ENCODE measurements at regions not wholly inside any gene's neighbourhood (a gene's known extent, or its start where the extent isn't known, plus 50 kb on each side); places are given as distances from the start of the nearest gene placed in this dataset.

GRCh38 chr2:16115881-16116830, 175.8 kb downstream of the MYCN start:
- Histone ChIP-seq H3K9me3 (ENCODE audit: control insufficient read depth in 4 of 4, low read length in 3 of 4) (no peaks in the 10 kb centered on the region), H3K27ac (ENCODE audit: low read depth in 1 of 2, low read length in 2 of 2) (no peak overlapping the region), H3K4me1 (ENCODE audit: control insufficient read depth in 4 of 4, insufficient read depth in 4 of 4, low read length in 3 of 4) (peaks cover 0 to 12% (median 4%) of the 10 kb centered on the region in 4 donors), H3K27me3 (ENCODE audit: control insufficient read depth in 4 of 4, insufficient read depth in 4 of 4, low read length in 3 of 4) (no peaks in the 10 kb centered on the region), H3K4me3 (ENCODE audit: low read depth in 1 of 3, low read length in 3 of 3) (no peak overlapping the region), H3K9ac (ENCODE audit: low read depth in 1 of 2, low read length in 2 of 2) (no peak overlapping the region), H3K36me3 (ENCODE audit: control insufficient read depth in 4 of 4, insufficient read depth in 3 of 4, low read depth in 1 of 4, low read length in 3 of 4) (no peaks in the 10 kb centered on the region)
- no peak for DNase-seq (ENCODE audit: low spot score)
- no peak for TF ChIP-seq NR2F2 (IDR thresholded peaks at IDR 0.05)
- no peak for TF ChIP-seq FOXA1 (IDR thresholded peaks at IDR 0.05)
- WGBS = 94% methylated on average over 7 of the region's 7 CpGs

GRCh38 chr2:16115291-16115690, 174.9 kb downstream of the MYCN start:
- Histone ChIP-seq H3K27me3 (ENCODE audit: control insufficient read depth in 4 of 4, insufficient read depth in 4 of 4, low read length in 3 of 4) (no peaks in the 10 kb centered on the region), H3K27ac (ENCODE audit: low read depth in 1 of 2, low read length in 2 of 2) (no peak overlapping the region), H3K4me3 (ENCODE audit: low read depth in 1 of 3, low read length in 3 of 3) (no peak overlapping the region), H3K9ac (ENCODE audit: low read depth in 1 of 2, low read length in 2 of 2) (no peak overlapping the region), H3K9me3 (ENCODE audit: control insufficient read depth in 4 of 4, low read length in 3 of 4) (no peaks in the 10 kb centered on the region), H3K4me1 (ENCODE audit: control insufficient read depth in 4 of 4, insufficient read depth in 4 of 4, low read length in 3 of 4) (peaks cover 0 to 12% (median 4%) of the 10 kb centered on the region in 4 donors), H3K36me3 (ENCODE audit: control insufficient read depth in 4 of 4, insufficient read depth in 3 of 4, low read depth in 1 of 4, low read length in 3 of 4) (no peaks in the 10 kb centered on the region)
- no peak for DNase-seq (ENCODE audit: low spot score)
- no peak for TF ChIP-seq FOXA2 (IDR thresholded peaks at IDR 0.05)
- TF ChIP-seq RXRA (IDR thresholded peaks at IDR 0.05) = no peak
- no peak for TF ChIP-seq EGR1 (IDR thresholded peaks at IDR 0.05; ENCODE audit: low read depth in 2 of 2)
- WGBS = 78% methylated on average over 4 of the region's 4 CpGs

GRCh38 chr2:16114836-16115235, 174.5 kb downstream of the MYCN start:
- no peaks in the 10 kb centered on the region for H3K36me3 ChIP-seq (ENCODE audit: control insufficient read depth in 4 of 4, insufficient read depth in 3 of 4, low read depth in 1 of 4, low read length in 3 of 4)
- H3K4me1 ChIP-seq (ENCODE audit: control insufficient read depth in 4 of 4, insufficient read depth in 4 of 4, low read length in 3 of 4) = peaks cover 0 to 12% (median 4%) of the 10 kb centered on the region in 4 donors
- H3K9ac ChIP-seq (ENCODE audit: low read depth in 1 of 2, low read length in 2 of 2) = no peak overlapping the region
- no peak for DNase-seq (ENCODE audit: low spot score)
- no peak overlapping the region for H3K27ac ChIP-seq (ENCODE audit: low read depth in 1 of 2, low read length in 2 of 2)
- no peaks in the 10 kb centered on the region for H3K9me3 ChIP-seq (ENCODE audit: control insufficient read depth in 4 of 4, low read length in 3 of 4)
- TF ChIP-seq HNF4G (IDR thresholded peaks at IDR 0.05) (peak; percentile 36), ZBTB33 (IDR thresholded peaks at IDR 0.05) (no peak), RXRA (IDR thresholded peaks at IDR 0.05) (peak; percentile 31 to 60), EGR1 (IDR thresholded peaks at IDR 0.05; ENCODE audit: low read depth in 2 of 2) (no peak), SP1 (IDR thresholded peaks at IDR 0.05) (peak; percentile 70), HNF4A (conservative IDR thresholded peaks at IDR 0.05) (peak; percentile 65 to 83), RAD21 (IDR thresholded peaks at IDR 0.05) (peak in 1 of 2 donors; percentile 28), NR2F2 (IDR thresholded peaks at IDR 0.05) (peak; percentile 17)
- no peaks in the 10 kb centered on the region for H3K27me3 ChIP-seq (ENCODE audit: control insufficient read depth in 4 of 4, insufficient read depth in 4 of 4, low read length in 3 of 4)
- 60% methylated on average over 8 of the region's 8 CpGs for WGBS
- H3K4me3 ChIP-seq (ENCODE audit: low read depth in 1 of 3, low read length in 3 of 3) = no peak overlapping the region

GRCh38 chr2:16114070-16114469, 173.7 kb downstream of the MYCN start:
- peaks cover 0 to 12% (median 4%) of the 10 kb centered on the region in 4 donors for H3K4me1 ChIP-seq (ENCODE audit: control insufficient read depth in 4 of 4, insufficient read depth in 4 of 4, low read length in 3 of 4)
- WGBS = 83% methylated on average over 11 of the region's 11 CpGs
- H3K4me3 ChIP-seq (ENCODE audit: low read depth in 1 of 3, low read length in 3 of 3) = no peak overlapping the region
- no peaks in the 10 kb centered on the region for H3K36me3 ChIP-seq (ENCODE audit: control insufficient read depth in 4 of 4, insufficient read depth in 3 of 4, low read depth in 1 of 4, low read length in 3 of 4)
- H3K9me3 ChIP-seq (ENCODE audit: control insufficient read depth in 4 of 4, low read length in 3 of 4) = no peaks in the 10 kb centered on the region
- TF ChIP-seq CTCF (IDR thresholded peaks at IDR 0.05; ENCODE audit: low read depth, low read length, missing input control) (no peak), RXRA (IDR thresholded peaks at IDR 0.05) (no peak), ZBTB33 (IDR thresholded peaks at IDR 0.05) (no peak), MAX (IDR thresholded peaks at IDR 0.05) (no peak), FOXA2 (IDR thresholded peaks at IDR 0.05) (no peak), GABPA (IDR thresholded peaks at IDR 0.05 in 1 of 2, conservative IDR thresholded peaks at IDR 0.05 in 1 of 2) (no peak), HNF4A (conservative IDR thresholded peaks at IDR 0.05) (no peak), FOXA1 (IDR thresholded peaks at IDR 0.05) (no peak), YY1 (IDR thresholded peaks at IDR 0.05) (no peak)
- H3K27ac ChIP-seq (ENCODE audit: low read depth in 1 of 2, low read length in 2 of 2) = no peak overlapping the region
- no peak for DNase-seq (ENCODE audit: low spot score)
- H3K9ac ChIP-seq (ENCODE audit: low read depth in 1 of 2, low read length in 2 of 2) = no peak overlapping the region
- no peaks in the 10 kb centered on the region for H3K27me3 ChIP-seq (ENCODE audit: control insufficient read depth in 4 of 4, insufficient read depth in 4 of 4, low read length in 3 of 4)
